Mesenchymal stem cell (in vitro differentiated cells and primary cell): ENCODE measurements at regions not wholly inside any gene's neighbourhood (a gene's known extent, or its start where the extent isn't known, plus 50 kb on each side); places are given as distances from the start of the nearest gene placed in this dataset.

Experiments
- DNase-seq: peaks from one replicate; pipeline ENCODE4 v3.0.0-alpha.2; 2013
- H2AFZ ChIP-seq: one replicate; pipeline ENCODE4 v1.6.1; 2013; ENCODE audit warnings: low read depth, mild to moderate bottlenecking, control low read depth, inconsistent platforms, low read length, moderate library complexity
- H2AK5ac ChIP-seq: 2 replicates; pipeline ENCODE4 v1.6.1; 2013; ENCODE audit warnings: low read length, moderate library complexity, mild to moderate bottlenecking, inconsistent platforms; ENCODE audit not compliant: severe bottlenecking
- H2BK120ac ChIP-seq: one replicate; pipeline ENCODE4 v1.6.1; 2013; ENCODE audit warnings: low read depth, mild to moderate bottlenecking, inconsistent platforms, low read length, moderate library complexity
- H2BK12ac ChIP-seq, 2 experiments: one replicate each; pipeline ENCODE4 v1.6.1; 2013; ENCODE audit warnings: inconsistent platforms in 2 of 2, low read length in 2 of 2, mild to moderate bottlenecking in 2 of 2, moderate library complexity in 2 of 2, control low read depth in 1 of 2
- H2BK15ac ChIP-seq: one replicate; pipeline ENCODE4 v1.6.1; 2013; ENCODE audit warnings: mild to moderate bottlenecking, low read depth, inconsistent platforms; ENCODE audit not compliant: poor library complexity, severe bottlenecking
- H2BK5ac ChIP-seq: 2 replicates; pipeline ENCODE4 v1.6.1; 2013; ENCODE audit warnings: low read depth, mild to moderate bottlenecking, low read length, control low read depth, inconsistent platforms; ENCODE audit not compliant: poor library complexity, severe bottlenecking
- H3K14ac ChIP-seq, 2 experiments: one replicate each; pipeline ENCODE4 v1.6.1; 2013; ENCODE audit warnings: inconsistent platforms in 2 of 2, low read length in 2 of 2, control low read depth in 1 of 2, mild to moderate bottlenecking in 1 of 2, moderate library complexity in 1 of 2
- H3K18ac ChIP-seq, 2 experiments: one replicate each; pipeline ENCODE4 v1.6.1; 2013; ENCODE audit warnings: inconsistent platforms in 2 of 2, low read length in 2 of 2, control low read depth in 1 of 2, low read depth in 1 of 2, mild to moderate bottlenecking in 1 of 2
- H3K23ac ChIP-seq, 2 experiments: one replicate each; pipeline ENCODE4 v1.6.1; 2013; ENCODE audit warnings: inconsistent platforms in 2 of 2, low read length in 2 of 2, mild to moderate bottlenecking in 2 of 2, moderate library complexity in 2 of 2, control low read depth in 1 of 2
- H3K27ac ChIP-seq: 2 replicates; pipeline ENCODE4 v1.5.1; 2013; ENCODE audit warnings: mild to moderate bottlenecking, moderate library complexity, low read length, control low read depth, inconsistent platforms; ENCODE audit not compliant: poor library complexity, severe bottlenecking
- H3K27me3 ChIP-seq, 2 experiments: 2 replicates each; pipeline versions ENCODE4 v1.6.1 to v1.7.0; 2013; ENCODE audit warnings: low read length in 2 of 2, mild to moderate bottlenecking in 2 of 2, moderate library complexity in 2 of 2, control low read depth in 1 of 2, inconsistent platforms in 1 of 2; ENCODE audit not compliant: control insufficient read depth in 1 of 2, insufficient read depth in 1 of 2
- H3K36me3 ChIP-seq, 2 experiments: 2 replicates each; pipeline versions ENCODE4 v1.6.1 to v1.7.0; 2013; ENCODE audit warnings: low read length in 2 of 2, control low read depth in 1 of 2, inconsistent platforms in 1 of 2, low read depth in 1 of 2, mild to moderate bottlenecking in 1 of 2; ENCODE audit not compliant: insufficient read depth in 2 of 2, control insufficient read depth in 1 of 2
- H3K4ac ChIP-seq, 2 experiments: one replicate each; pipeline ENCODE4 v1.6.1; 2013; ENCODE audit warnings: inconsistent platforms in 2 of 2, low read length in 2 of 2, mild to moderate bottlenecking in 2 of 2, moderate library complexity in 2 of 2, control low read depth in 1 of 2, low read depth in 1 of 2
- H3K4me1 ChIP-seq: 2 replicates; pipeline ENCODE4 v1.6.1; 2013; ENCODE audit warnings: low read depth, low read length, control low read depth; ENCODE audit not compliant: control insufficient read depth, insufficient read depth
- H3K4me2 ChIP-seq: 2 replicates; pipeline ENCODE4 v1.6.1; 2013; ENCODE audit warnings: low read length, mild to moderate bottlenecking, inconsistent platforms; ENCODE audit not compliant: poor library complexity, severe bottlenecking
- H3K4me3 ChIP-seq, 2 experiments: 2 replicates each; pipeline versions ENCODE4 v1.5.1 to v1.7.0; 2013; ENCODE audit warnings: low read length in 2 of 2, mild to moderate bottlenecking in 2 of 2, control low read depth in 1 of 2, low read depth in 1 of 2; ENCODE audit not compliant: insufficient read depth in 1 of 2
- H3K79me1 ChIP-seq: replicated peaks from 2 replicates; pipeline ENCODE4 v1.6.1; 2013; ENCODE audit warnings: mild to moderate bottlenecking, control low read depth, low read length, inconsistent platforms; ENCODE audit not compliant: poor library complexity, severe bottlenecking
- H3K9ac ChIP-seq: 2 replicates; pipeline ENCODE4 v1.7.0; 2013; ENCODE audit warnings: mild to moderate bottlenecking, low read length, moderate library complexity
- H3K9me3 ChIP-seq: 2 replicates; pipeline ENCODE4 v1.7.0; 2013; ENCODE audit warnings: mild to moderate bottlenecking, low read length; ENCODE audit not compliant: control insufficient read depth
- H4K8ac ChIP-seq: one replicate; pipeline ENCODE4 v1.6.1; 2013; ENCODE audit warnings: inconsistent platforms, mild to moderate bottlenecking, low read length, moderate library complexity
- H4K91ac ChIP-seq: one replicate; pipeline ENCODE4 v1.6.1; 2013; ENCODE audit warnings: mild to moderate bottlenecking, low read length, inconsistent platforms
- WGBS: methylation state at CpG from one replicate; pipeline ENCODE4 v1.1.7; 2013; ENCODE audit warnings: mixed read lengths; 5-methylcytosine and 5-hydroxymethylcytosine counted together

DNA sequence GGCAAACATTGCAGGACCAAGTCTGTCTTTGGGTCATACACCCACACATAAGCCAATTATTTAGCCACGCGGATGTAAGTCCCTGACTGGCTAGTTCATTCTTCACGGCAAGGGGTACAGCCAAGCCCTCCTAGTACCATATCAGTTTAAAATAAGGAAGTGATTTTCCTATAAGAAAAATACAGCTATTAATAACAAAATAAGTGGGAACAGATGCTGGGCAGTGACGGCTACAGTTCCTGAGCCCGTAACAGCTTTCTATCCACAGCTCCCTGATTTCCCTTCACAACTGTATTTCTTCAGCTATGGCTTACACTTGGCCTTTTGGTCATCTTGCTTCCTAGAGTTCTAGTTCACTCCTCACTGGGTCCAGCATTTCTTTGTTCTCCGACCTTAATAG is 542.4 kb upstream of the C16orf82 start:
- H2BK120ac ChIP-seq = no peak overlapping the region
- no peaks in the 10 kb centered on the region for H3K36me3 ChIP-seq
- no peaks in the 10 kb centered on the region for H3K27me3 ChIP-seq
- no peaks in the 10 kb centered on the region for H3K4me1 ChIP-seq
- H4K91ac ChIP-seq = no peak overlapping the region
- no peak overlapping the region for H3K27ac ChIP-seq
- no peak overlapping the region for H4K8ac ChIP-seq
- WGBS = 91% methylated on average over 5 of the region's 6 CpGs
- H2BK5ac ChIP-seq = no peak overlapping the region
- H3K4ac ChIP-seq = no peak overlapping the region
- no peak overlapping the region for H2AK5ac ChIP-seq
- H3K14ac ChIP-seq = no peak overlapping the region
- no peak overlapping the region for H3K4me2 ChIP-seq
- H3K9me3 ChIP-seq = no peaks in the 10 kb centered on the region
- H2BK12ac ChIP-seq = no peak overlapping the region
- DNase-seq = no peak
- no peak overlapping the region for H3K23ac ChIP-seq
- H2BK15ac ChIP-seq = no peak overlapping the region
- no peak overlapping the region for H3K4me3 ChIP-seq
- no peaks in the 10 kb centered on the region for H3K79me1 ChIP-seq
- H3K18ac ChIP-seq = no peak overlapping the region
- no peak overlapping the region for H3K9ac ChIP-seq
- H2AFZ ChIP-seq = no peak overlapping the region

GRCh38 chr16:26524846-26525245 is 541.9 kb upstream of the C16orf82 start:
- H3K4me3 ChIP-seq = no peak overlapping the region
- H2AK5ac ChIP-seq = no peak overlapping the region
- H4K91ac ChIP-seq = no peak overlapping the region
- no peak overlapping the region for H2AFZ ChIP-seq
- H2BK12ac ChIP-seq = no peak overlapping the region
- WGBS = 81% methylated on average over 3 of the region's 3 CpGs
- H3K36me3 ChIP-seq = no peaks in the 10 kb centered on the region
- H3K4ac ChIP-seq = no peak overlapping the region
- no peaks in the 10 kb centered on the region for H3K27me3 ChIP-seq
- H2BK15ac ChIP-seq = no peak overlapping the region
- H3K9ac ChIP-seq = no peak overlapping the region
- no peak for DNase-seq
- no peak overlapping the region for H2BK5ac ChIP-seq
- H2BK120ac ChIP-seq = no peak overlapping the region
- H3K4me1 ChIP-seq = no peaks in the 10 kb centered on the region
- H3K9me3 ChIP-seq = no peaks in the 10 kb centered on the region
- H3K23ac ChIP-seq = no peak overlapping the region
- H4K8ac ChIP-seq = no peak overlapping the region
- H3K4me2 ChIP-seq = no peak overlapping the region
- H3K14ac ChIP-seq = no peak overlapping the region
- no peak overlapping the region for H3K18ac ChIP-seq
- no peak overlapping the region for H3K27ac ChIP-seq
- no peaks in the 10 kb centered on the region for H3K79me1 ChIP-seq

- Histone ChIP-seq H3K4me2 (no peak overlapping the region), H2BK15ac (no peak overlapping the region), H3K4ac (no peak overlapping the region), H3K36me3 (no peaks in the 10 kb centered on the region), H2BK5ac (no peak overlapping the region), H4K91ac (no peak overlapping the region), H3K4me3 (no peak overlapping the region), H3K18ac (no peak overlapping the region), H3K27me3 (no peaks in the 10 kb centered on the region), H3K9ac (no peak overlapping the region), H4K8ac (no peak overlapping the region), H2AK5ac (no peak overlapping the region), H2BK120ac (no peak overlapping the region), H3K4me1 (no peaks in the 10 kb centered on the region), H3K14ac (no peak overlapping the region), H2BK12ac (no peak overlapping the region), H3K79me1 (no peaks in the 10 kb centered on the region), H3K23ac (no peak overlapping the region), H2AFZ (no peak overlapping the region), H3K9me3 (no peaks in the 10 kb centered on the region), H3K27ac (no peak overlapping the region)
- DNase-seq = no peak
Measured at GRCh38 chr16:26525856-26526255, 540.9 kb upstream of the C16orf82 start.

DNA sequence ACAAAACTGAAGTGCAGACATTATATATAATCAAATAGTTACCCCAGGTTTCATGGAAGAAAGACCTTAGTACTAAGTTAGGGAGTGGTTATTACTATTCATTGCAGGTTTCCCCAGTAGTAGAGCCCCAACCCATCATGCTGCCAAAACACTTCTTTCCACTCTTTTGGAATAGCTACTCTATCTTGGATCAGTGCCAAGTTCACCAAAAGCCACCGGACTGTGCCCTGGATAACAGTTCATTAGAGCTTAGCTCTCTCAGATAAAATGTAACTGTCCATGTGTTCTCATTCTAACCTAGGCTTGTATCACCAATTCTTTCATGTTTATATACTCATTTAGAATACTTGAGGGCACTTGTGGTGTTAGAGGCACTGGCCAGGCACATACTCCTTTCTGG is 540.1 kb upstream of the C16orf82 start:
- Histone ChIP-seq H3K4me2 (no peak overlapping the region), H2AK5ac (no peak overlapping the region), H2BK5ac (no peak overlapping the region), H2BK15ac (no peak overlapping the region), H2BK120ac (no peak overlapping the region), H3K4ac (no peak overlapping the region), H4K8ac (no peak overlapping the region), H3K4me1 (no peaks in the 10 kb centered on the region), H3K27me3 (no peaks in the 10 kb centered on the region), H3K9me3 (no peaks in the 10 kb centered on the region), H2BK12ac (no peak overlapping the region), H3K14ac (no peak overlapping the region), H3K9ac (no peak overlapping the region), H3K36me3 (no peaks in the 10 kb centered on the region), H3K4me3 (no peak overlapping the region), H3K79me1 (no peaks in the 10 kb centered on the region), H4K91ac (no peak overlapping the region), H2AFZ (no peak overlapping the region), H3K18ac (no peak overlapping the region), H3K23ac (no peak overlapping the region), H3K27ac (no peak overlapping the region)
- DNase-seq = no peak
- WGBS = 86% methylated on average over 1 of the region's 1 CpG
